Fibroblast of the aortic adventitia (primary cell): ENCODE measurements at regions not wholly inside any gene's neighbourhood (a gene's known extent, or its start where the extent isn't known, plus 50 kb on each side); places are given as distances from the start of the nearest gene placed in this dataset.

Experiments used
- DNase-seq: peaks from one replicate; pipeline ENCODE4 v3.0.0-alpha.2; 2010; ENCODE audit warnings: low read depth
- H3K4me3 ChIP-seq: 2 replicates; pipeline ENCODE4 v1.5.1; 2011; ENCODE audit warnings: low read depth, mild to moderate bottlenecking, control low read depth, low read length, moderate library complexity
- CTCF ChIP-seq: IDR thresholded peaks from 2 replicates; pipeline ENCODE4 v1.5.1; 2011; ENCODE audit warnings: mild to moderate bottlenecking, low read length, control low read depth, inconsistent platforms; ENCODE audit not compliant: insufficient read depth

- no peak for DNase-seq
- no peak for TF ChIP-seq CTCF
- H3K4me3 ChIP-seq = no peak overlapping the region
Observed at GRCh38 chr17:79661292-79662041, 50.6 kb upstream of the RBFOX3 start.
